ENCODE measurements at regions not wholly inside any gene's neighbourhood (a gene's known extent, or its start where the extent isn't known, plus 50 kb on each side); places are given as distances from the start of the nearest gene placed in this dataset.
"Not testable (repeated sequence)": the region's sequence is repeated elsewhere in the genome, so short reads cannot be mapped to it uniquely, and the experiment has no call there.

GRCh38 chr3:28948685-28949084 is 332.2 kb upstream of the RBMS3 start:
- no peak for DNase-seq (ENCODE audit: low read depth)

- DNase-seq (ENCODE audit: low read depth), result no peak
Measured at GRCh38 chr3:28949580-28949979, 331.3 kb upstream of the RBMS3 start.

- no peak for DNase-seq (ENCODE audit: low read depth)
Measured at GRCh38 chr3:28950614-28951013, 330.3 kb upstream of the RBMS3 start.

- DNase-seq (ENCODE audit: low read depth), result no peak
Measured at GRCh38 chr3:28951772-28952556, 328.9 kb upstream of the RBMS3 start.

- DNase-seq (ENCODE audit: low read depth), result no peak
Measured at GRCh38 chr3:28958656-28959055, 322.2 kb upstream of the RBMS3 start.

- no peak for DNase-seq (ENCODE audit: low read depth)
Measured at GRCh38 chr3:28971156-28971555, 309.7 kb upstream of the RBMS3 start.

- DNase-seq (ENCODE audit: low read depth), result peak; percentile 59
Measured at GRCh38 chr3:28972921-28973320, 307.9 kb upstream of the RBMS3 start.

GRCh38 chr3:28973609-28974008 is 307.3 kb upstream of the RBMS3 start:
- DNase-seq (ENCODE audit: low read depth), result peak; percentile 25

GRCh38 chr3:28978092-28978491 is 302.8 kb upstream of the RBMS3 start:
- DNase-seq (ENCODE audit: low read depth), result no peak

- DNase-seq (ENCODE audit: low read depth), result no peak
Measured at GRCh38 chr3:28980131-28980530, 300.7 kb upstream of the RBMS3 start.

GRCh38 chr3:28980631-28981030 is 300.2 kb upstream of the RBMS3 start:
- DNase-seq (ENCODE audit: low read depth), result no peak

- no peak for DNase-seq (ENCODE audit: low read depth)
Measured at GRCh38 chr3:28982906-28983305, 298.0 kb upstream of the RBMS3 start.

GRCh38 chr3:28986922-28987321 is 293.9 kb upstream of the RBMS3 start:
- DNase-seq (ENCODE audit: low read depth), result no peak

GRCh38 chr3:28989646-28990089 is 291.2 kb upstream of the RBMS3 start:
- no peak for DNase-seq (ENCODE audit: low read depth)

GRCh38 chr3:28994161-28994905 is 286.5 kb upstream of the RBMS3 start:
- no peak for DNase-seq (ENCODE audit: low read depth)

- no peak for DNase-seq (ENCODE audit: low read depth)
Measured at GRCh38 chr3:29004885-29005599, 275.8 kb upstream of the RBMS3 start.

GRCh38 chr3:29005862-29006261 is 275.0 kb upstream of the RBMS3 start:
- DNase-seq (ENCODE audit: low read depth), result no peak

- no peak for DNase-seq (ENCODE audit: low read depth)
Measured at GRCh38 chr3:29011441-29011840, 269.4 kb upstream of the RBMS3 start.

- DNase-seq (ENCODE audit: low read depth), result no peak
Measured at GRCh38 chr3:29011966-29012365, 268.9 kb upstream of the RBMS3 start.

- no peak for DNase-seq (ENCODE audit: low read depth)
Measured at GRCh38 chr3:29022976-29023375, 257.9 kb upstream of the RBMS3 start.

GRCh38 chr3:29026286-29026685 is 254.6 kb upstream of the RBMS3 start:
- no peak for DNase-seq (ENCODE audit: low read depth)

GRCh38 chr3:29026959-29027358 is 253.9 kb upstream of the RBMS3 start:
- DNase-seq (ENCODE audit: low read depth), result no peak

- DNase-seq (ENCODE audit: low read depth), result not testable (repeated sequence)
Measured at GRCh38 chr3:29031175-29031574, 249.7 kb upstream of the RBMS3 start.
